ENCODE measurements at regions not wholly inside any gene's neighbourhood (a gene's known extent, or its start where the extent isn't known, plus 50 kb on each side); places are given as distances from the start of the nearest gene placed in this dataset.

DNA sequence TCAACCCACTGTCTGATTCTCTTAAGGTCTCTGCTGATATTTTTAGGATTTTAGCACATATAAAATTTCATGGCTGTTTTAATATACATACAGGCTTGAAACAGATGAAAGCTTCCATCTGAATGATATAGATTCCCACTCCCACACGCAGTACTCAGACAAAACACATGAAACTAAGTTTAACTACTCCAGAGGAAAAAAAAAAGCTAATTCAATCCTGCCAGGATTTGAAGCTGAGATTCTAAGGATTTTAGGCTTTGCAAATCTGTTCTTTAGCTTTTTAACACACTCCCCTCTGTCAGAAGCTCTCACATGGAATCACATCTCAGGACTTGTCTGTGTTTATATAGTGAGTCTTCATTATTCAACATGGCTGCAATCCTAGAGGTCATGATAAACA is 217.3 kb downstream of the BCAT1 start:
- TF ChIP-seq, protein P1, sequence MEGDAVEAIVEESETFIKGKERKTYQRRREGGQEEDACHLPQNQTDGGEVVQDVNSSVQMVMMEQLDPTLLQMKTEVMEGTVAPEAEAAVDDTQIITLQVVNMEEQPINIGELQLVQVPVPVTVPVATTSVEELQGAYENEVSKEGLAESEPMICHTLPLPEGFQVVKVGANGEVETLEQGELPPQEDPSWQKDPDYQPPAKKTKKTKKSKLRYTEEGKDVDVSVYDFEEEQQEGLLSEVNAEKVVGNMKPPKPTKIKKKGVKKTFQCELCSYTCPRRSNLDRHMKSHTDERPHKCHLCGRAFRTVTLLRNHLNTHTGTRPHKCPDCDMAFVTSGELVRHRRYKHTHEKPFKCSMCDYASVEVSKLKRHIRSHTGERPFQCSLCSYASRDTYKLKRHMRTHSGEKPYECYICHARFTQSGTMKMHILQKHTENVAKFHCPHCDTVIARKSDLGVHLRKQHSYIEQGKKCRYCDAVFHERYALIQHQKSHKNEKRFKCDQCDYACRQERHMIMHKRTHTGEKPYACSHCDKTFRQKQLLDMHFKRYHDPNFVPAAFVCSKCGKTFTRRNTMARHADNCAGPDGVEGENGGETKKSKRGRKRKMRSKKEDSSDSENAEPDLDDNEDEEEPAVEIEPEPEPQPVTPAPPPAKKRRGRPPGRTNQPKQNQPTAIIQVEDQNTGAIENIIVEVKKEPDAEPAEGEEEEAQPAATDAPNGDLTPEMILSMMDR (IDR thresholded peaks at IDR 0.05; ENCODE audit: extremely low read depth in 1 of 2, insufficient read depth in 1 of 2, low read depth in 1 of 2, low read length in 2 of 2): no peak
- no peak for TF ChIP-seq EZH2 (IDR thresholded peaks at IDR 0.05; ENCODE audit: borderline replicate concordance, low read depth, low read length, severe bottlenecking)
